H9 (cell line): ENCODE measurements at regions not wholly inside any gene's neighbourhood (a gene's known extent, or its start where the extent isn't known, plus 50 kb on each side); places are given as distances from the start of the nearest gene placed in this dataset.

Experiments
- DNase-seq: peaks from one replicate; pipeline ENCODE4 v3.0.0-alpha.2; 2017
- H2AFZ ChIP-seq: one replicate; pipeline ENCODE4 v1.6.1; 2013; ENCODE audit warnings: mild to moderate bottlenecking, low read length, control low read depth, moderate library complexity
- H2AK5ac ChIP-seq: 2 replicates; pipeline ENCODE4 v1.6.1; 2013; ENCODE audit warnings: low read length, control low read depth, mixed read lengths; ENCODE audit not compliant: insufficient read length
- H2BK120ac ChIP-seq: one replicate; pipeline ENCODE4 v1.6.1; 2013; ENCODE audit warnings: low read depth, mild to moderate bottlenecking, low read length, control low read depth, inconsistent platforms; ENCODE audit not compliant: poor library complexity, severe bottlenecking
- H2BK12ac ChIP-seq: 2 replicates; pipeline ENCODE4 v1.6.1; 2013; ENCODE audit warnings: low read length, control low read depth, mixed read lengths, low read depth; ENCODE audit not compliant: insufficient read length
- H2BK15ac ChIP-seq: 2 replicates; pipeline ENCODE4 v1.6.1; 2013; ENCODE audit warnings: low read depth, low read length, control low read depth
- H2BK20ac ChIP-seq: one replicate; pipeline ENCODE4 v1.6.1; 2013; ENCODE audit warnings: low read depth, mild to moderate bottlenecking, low read length, control low read depth, inconsistent platforms; ENCODE audit not compliant: poor library complexity, severe bottlenecking
- H2BK5ac ChIP-seq: 2 replicates; pipeline ENCODE4 v1.6.1; 2013; ENCODE audit warnings: low read length, control low read depth, mixed read lengths; ENCODE audit not compliant: insufficient read length
- H3K14ac ChIP-seq: 2 replicates; pipeline ENCODE4 v1.6.1; 2013; ENCODE audit warnings: low read length, control low read depth; ENCODE audit not compliant: insufficient read depth
- H3K18ac ChIP-seq: 2 replicates; pipeline ENCODE4 v1.6.1; 2013; ENCODE audit warnings: low read depth, mild to moderate bottlenecking, mixed read lengths, low read length, control low read depth; ENCODE audit not compliant: insufficient read length
- H3K23ac ChIP-seq: 2 replicates; pipeline ENCODE4 v1.6.1; 2013; ENCODE audit warnings: low read length, control low read depth, mixed read lengths, low read depth; ENCODE audit not compliant: insufficient read length
- H3K23me2 ChIP-seq: 2 replicates; pipeline ENCODE4 v1.6.1; 2013; ENCODE audit warnings: low read depth, mild to moderate bottlenecking, mixed read lengths, low read length, control low read depth; ENCODE audit not compliant: insufficient read length, poor library complexity, severe bottlenecking
- H3K27ac ChIP-seq: 2 replicates; pipeline ENCODE4 v1.5.1; 2013; ENCODE audit warnings: low read length, control low read depth, mixed read lengths, low read depth; ENCODE audit not compliant: insufficient read length
- H3K27me3 ChIP-seq: 2 replicates; pipeline ENCODE4 v1.6.1; 2013; ENCODE audit warnings: low read length, control low read depth, inconsistent platforms; ENCODE audit not compliant: insufficient read depth
- H3K4ac ChIP-seq: 2 replicates; pipeline ENCODE4 v1.6.1; 2013; ENCODE audit warnings: low read depth, mild to moderate bottlenecking, control low read depth, inconsistent platforms, low read length, moderate library complexity
- H3K4me1 ChIP-seq: 2 replicates; pipeline ENCODE4 v1.6.1; 2013; ENCODE audit warnings: low read length, control low read depth, inconsistent platforms; ENCODE audit not compliant: insufficient read depth
- H3K4me2 ChIP-seq: 2 replicates; pipeline ENCODE4 v1.6.1; 2013; ENCODE audit warnings: low read length, control low read depth, mixed read lengths; ENCODE audit not compliant: insufficient read length, insufficient read depth
- H3K56ac ChIP-seq: 2 replicates; pipeline ENCODE4 v1.6.1; 2013; ENCODE audit warnings: low read depth, mild to moderate bottlenecking, mixed read lengths, low read length, control low read depth; ENCODE audit not compliant: insufficient read length
- H3K79me1 ChIP-seq: 2 replicates; pipeline ENCODE4 v1.6.1; 2013; ENCODE audit warnings: low read depth, mild to moderate bottlenecking, moderate library complexity, low read length, control low read depth, inconsistent platforms; ENCODE audit not compliant: insufficient read depth, poor library complexity, severe bottlenecking
- H3K79me2 ChIP-seq: 2 replicates; pipeline ENCODE4 v1.6.1; 2013; ENCODE audit warnings: low read length, control low read depth, inconsistent platforms; ENCODE audit not compliant: insufficient read depth
- H3K9ac ChIP-seq: 2 replicates; pipeline ENCODE4 v1.6.1; 2013; ENCODE audit warnings: low read length, control low read depth, mixed read lengths; ENCODE audit not compliant: insufficient read length; ENCODE audit errors: extremely low read depth
- H3K9me3 ChIP-seq: one replicate; pipeline ENCODE4 v1.6.1; 2013; ENCODE audit warnings: low read depth, low read length, inconsistent platforms; ENCODE audit not compliant: control insufficient read depth
- H3T11ph ChIP-seq: one replicate; pipeline ENCODE4 v1.6.1; 2013; ENCODE audit warnings: mild to moderate bottlenecking, low read length, control low read depth, inconsistent platforms
- H4K20me1 ChIP-seq: one replicate; pipeline ENCODE4 v1.6.1; 2013; ENCODE audit not compliant: control insufficient read depth, insufficient read length, insufficient read depth
- H4K5ac ChIP-seq: 2 replicates; pipeline ENCODE4 v1.6.1; 2013; ENCODE audit warnings: low read depth, mild to moderate bottlenecking, mixed read lengths, low read length, control low read depth; ENCODE audit not compliant: insufficient read length
- H4K8ac ChIP-seq: replicated peaks from 2 replicates; pipeline ENCODE4 v1.6.1; 2013; ENCODE audit warnings: low read length, control low read depth, mixed read lengths, low read depth; ENCODE audit not compliant: insufficient read length
- H4K91ac ChIP-seq: 2 replicates; pipeline ENCODE4 v1.6.1; 2013; ENCODE audit warnings: low read depth, mild to moderate bottlenecking, moderate library complexity, mixed read lengths, low read length, control low read depth; ENCODE audit not compliant: insufficient read length
- H3K27ac Mint-ChIP-seq, 3 experiments: 2 replicates in 2 of 3; 3 replicates in 1 of 3; pipeline ENCODE4 v1.8.0; 2020 to 2021; ENCODE audit warnings: mixed read lengths in 3 of 3, mild to moderate bottlenecking in 1 of 3, moderate library complexity in 1 of 3
- H3K27me3 Mint-ChIP-seq: 2 replicates; pipeline ENCODE4 v1.8.0; 2021; ENCODE audit warnings: low read depth, mild to moderate bottlenecking, moderate library complexity, mixed read lengths
- H3K36me3 Mint-ChIP-seq, 3 experiments: 2 replicates in 2 of 3; 3 replicates in 1 of 3; pipeline ENCODE4 v1.8.0; 2020 to 2021; ENCODE audit warnings: low read depth in 3 of 3, mixed read lengths in 3 of 3; ENCODE audit not compliant: insufficient read depth in 1 of 3
- H3K4me1 Mint-ChIP-seq, 2 experiments: 2 replicates each; pipeline ENCODE4 v1.8.0; 2020; ENCODE audit warnings: mixed read lengths in 2 of 2
- H3K4me3 Mint-ChIP-seq, 2 experiments: 2 replicates in 1 of 2; 3 replicates in 1 of 2; pipeline ENCODE4 v1.8.0; 2020 to 2021; ENCODE audit warnings: mild to moderate bottlenecking in 2 of 2, mixed read lengths in 2 of 2, moderate library complexity in 1 of 2
- H3K9me3 Mint-ChIP-seq, 2 experiments: 2 replicates in 1 of 2; 3 replicates in 1 of 2; pipeline ENCODE4 v1.8.0; 2020; ENCODE audit warnings: mild to moderate bottlenecking in 2 of 2, mixed read lengths in 2 of 2, moderate library complexity in 1 of 2
- WGBS: extraction: QIAGEN DNeasy Blood & Tissue Kit; methylation state at CpG from one replicate; pipeline ENCODE4 v1.1.7; 2013; ENCODE audit warnings: missing lambda C conversion rate, low lambda C conversion rate, mixed read lengths; ENCODE audit not compliant: insufficient read length; ENCODE audit errors: extremely low coverage; 5-methylcytosine and 5-hydroxymethylcytosine counted together
- TF ChIP-seq, protein P1 (sequence below): fragments of 200-600 bp; sonication (generic); conservative IDR thresholded peaks from 3 replicates; pipeline ENCODE4 v1.8.0; 2021; ENCODE audit warnings: antibody characterized with exemption, mild to moderate bottlenecking

DNA sequence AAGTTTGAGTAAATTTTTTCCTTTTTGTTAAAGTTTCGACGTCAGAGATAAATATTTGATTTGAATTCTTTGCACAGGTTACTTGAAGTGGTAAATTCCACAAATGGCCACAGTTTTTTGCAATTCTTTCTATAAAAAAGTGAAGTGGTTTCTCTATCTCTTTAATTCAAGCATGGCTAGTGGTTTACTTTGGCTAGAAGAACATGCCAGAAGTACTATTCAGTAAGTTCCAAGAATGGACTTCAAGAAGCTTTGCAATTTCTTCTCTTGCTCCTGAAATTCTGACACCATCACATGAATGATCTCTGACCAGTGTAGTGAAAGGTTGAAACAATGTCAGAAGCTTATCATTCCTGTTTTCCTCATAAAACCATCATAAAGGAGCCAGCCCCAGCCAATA, 55.7 kb upstream of the RNPC3 start:
- H2BK20ac ChIP-seq: no peak overlapping the region
- no peaks in the 10 kb centered on the region for H3K4me1 ChIP-seq
- no peak overlapping the region for H4K8ac ChIP-seq
- no peaks in the 10 kb centered on the region for H3K27me3 ChIP-seq
- no peak overlapping the region for H2AFZ ChIP-seq
- TF ChIP-seq, protein P1, sequence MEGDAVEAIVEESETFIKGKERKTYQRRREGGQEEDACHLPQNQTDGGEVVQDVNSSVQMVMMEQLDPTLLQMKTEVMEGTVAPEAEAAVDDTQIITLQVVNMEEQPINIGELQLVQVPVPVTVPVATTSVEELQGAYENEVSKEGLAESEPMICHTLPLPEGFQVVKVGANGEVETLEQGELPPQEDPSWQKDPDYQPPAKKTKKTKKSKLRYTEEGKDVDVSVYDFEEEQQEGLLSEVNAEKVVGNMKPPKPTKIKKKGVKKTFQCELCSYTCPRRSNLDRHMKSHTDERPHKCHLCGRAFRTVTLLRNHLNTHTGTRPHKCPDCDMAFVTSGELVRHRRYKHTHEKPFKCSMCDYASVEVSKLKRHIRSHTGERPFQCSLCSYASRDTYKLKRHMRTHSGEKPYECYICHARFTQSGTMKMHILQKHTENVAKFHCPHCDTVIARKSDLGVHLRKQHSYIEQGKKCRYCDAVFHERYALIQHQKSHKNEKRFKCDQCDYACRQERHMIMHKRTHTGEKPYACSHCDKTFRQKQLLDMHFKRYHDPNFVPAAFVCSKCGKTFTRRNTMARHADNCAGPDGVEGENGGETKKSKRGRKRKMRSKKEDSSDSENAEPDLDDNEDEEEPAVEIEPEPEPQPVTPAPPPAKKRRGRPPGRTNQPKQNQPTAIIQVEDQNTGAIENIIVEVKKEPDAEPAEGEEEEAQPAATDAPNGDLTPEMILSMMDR: no peak
- H3K4me2 ChIP-seq: no peak overlapping the region
- WGBS: no CpG with 5 or more reads among the region's 2 CpGs
- H3K56ac ChIP-seq: no peak overlapping the region
- no peak overlapping the region for H2BK5ac ChIP-seq
- no peak overlapping the region for H3K27ac ChIP-seq
- no peak overlapping the region for H3K14ac ChIP-seq
- no peaks in the 10 kb centered on the region for H3K23me2 ChIP-seq
- no peak overlapping the region for H3K18ac ChIP-seq
- no peaks in the 10 kb centered on the region for H4K20me1 ChIP-seq
- Mint-ChIP-seq H3K36me3 (no peaks in the 10 kb centered on the region; a peak in 1 of 7 replicates), H3K4me1 (no peaks in the 10 kb centered on the region), H3K27me3 (no peaks in the 10 kb centered on the region), H3K9me3 (peaks cover 0 to 3% of the 10 kb centered on the region in 2 experiments; a peak in 1 of 5 replicates), H3K27ac (no peak overlapping the region), H3K4me3 (no peak overlapping the region)
- H3K4ac ChIP-seq: no peak overlapping the region
- H3K79me2 ChIP-seq: no peaks in the 10 kb centered on the region
- no peaks in the 10 kb centered on the region for H3K9me3 ChIP-seq
- no peak overlapping the region for H3T11ph ChIP-seq
- no peak overlapping the region for H2BK15ac ChIP-seq
- no peak overlapping the region for H2BK12ac ChIP-seq
- H3K23ac ChIP-seq: no peak overlapping the region
- no peak overlapping the region for H4K5ac ChIP-seq
- no peak for DNase-seq
- no peak overlapping the region for H2AK5ac ChIP-seq
- no peak overlapping the region for H4K91ac ChIP-seq
- H2BK120ac ChIP-seq: no peak overlapping the region
- no peak overlapping the region for H3K9ac ChIP-seq
- H3K79me1 ChIP-seq: no peaks in the 10 kb centered on the region
